ENCODE measurements at regions not wholly inside any gene's neighbourhood (a gene's known extent, or its start where the extent isn't known, plus 50 kb on each side); places are given as distances from the start of the nearest gene placed in this dataset.

- Histone ChIP-seq H3K4me1 (no peaks in the 10 kb centered on the region), H3K4me3 (no peak overlapping the region), H3K36me3 (no peaks in the 10 kb centered on the region), H3K9me3 (no peaks in the 10 kb centered on the region), H3K27me3 (no peaks in the 10 kb centered on the region), H3K27ac (no peak overlapping the region)
- intact Hi-C loops (cut with DNase I), result no loop called here
- TF ChIP-seq CTCF (IDR thresholded peaks at IDR 0.05), result no peak
- ATAC-seq (no peak), DNase-seq (no peak), FAIRE-seq (no peak)
- 49 to 61% methylated on average over 1 of the region's 1 CpG for WGBS, 2 donors
Observed at GRCh38 chrX:28225513-28225912, 244.3 kb upstream of the DCAF8L1 start.

GRCh38 chrX:28223991-28224390 is 242.7 kb upstream of the DCAF8L1 start:
- intact Hi-C loops (cut with DNase I), result no loop called here
- H3K4me1 ChIP-seq, result no peaks in the 10 kb centered on the region
- ATAC-seq (no peak), FAIRE-seq (no peak), DNase-seq (no peak)
- no peaks in the 10 kb centered on the region for H3K27me3 ChIP-seq
- H3K36me3 ChIP-seq, result no peaks in the 10 kb centered on the region
- no peak overlapping the region for H3K4me3 ChIP-seq
- TF ChIP-seq CTCF (IDR thresholded peaks at IDR 0.05), result no peak
- no peak overlapping the region for H3K27ac ChIP-seq
- H3K9me3 ChIP-seq, result no peaks in the 10 kb centered on the region
- 54 to 71% methylated on average over 3 of the region's 3 CpGs for WGBS, 2 donors

- H3K4me1 ChIP-seq, result no peaks in the 10 kb centered on the region
- DNase-seq (no peak), ATAC-seq (no peak), FAIRE-seq (no peak)
- H3K36me3 ChIP-seq, result no peaks in the 10 kb centered on the region
- TF ChIP-seq CTCF (IDR thresholded peaks at IDR 0.05), result no peak
- no peak overlapping the region for H3K27ac ChIP-seq
- 65 to 68% methylated on average over 5 of the region's 5 CpGs for WGBS, 2 donors
- intact Hi-C loops (cut with DNase I), result no loop called here
- no peaks in the 10 kb centered on the region for H3K9me3 ChIP-seq
- H3K27me3 ChIP-seq, result no peaks in the 10 kb centered on the region
- no peak overlapping the region for H3K4me3 ChIP-seq
Observed at GRCh38 chrX:28223469-28223868, 242.2 kb upstream of the DCAF8L1 start.

GRCh38 chrX:28205905-28206304 is 224.7 kb upstream of the DCAF8L1 start:
- Histone ChIP-seq H3K4me3 (no peak overlapping the region), H3K4me1 (peaks cover 0 to 3% (median 0%) of the 10 kb centered on the region in 3 donors), H3K36me3 (no peaks in the 10 kb centered on the region), H3K27me3 (peaks cover 0 to 17% (median 2%) of the 10 kb centered on the region in 4 donors), H3K27ac (no peak overlapping the region), H3K9me3 (no peaks in the 10 kb centered on the region)
- DNase-seq (peak in 1 of 6 donors; percentile 2), FAIRE-seq (no peak), ATAC-seq (peak in 3 of 4 donors; percentile 28 to 70 (median 57))
- WGBS, 2 donors, result 51 to 54% methylated on average over 2 of the region's 2 CpGs
- no peak for TF ChIP-seq CTCF (IDR thresholded peaks at IDR 0.05)
- intact Hi-C loops (cut with DNase I), result no loop called here

- no peak for FAIRE-seq
- Histone ChIP-seq H3K27ac (no peak overlapping the region), H3K9me3 (no peaks in the 10 kb centered on the region), H3K36me3 (no peaks in the 10 kb centered on the region), H3K4me3 (no peak overlapping the region), H3K27me3 (peaks cover 0 to 17% (median 2%) of the 10 kb centered on the region in 4 donors), H3K4me1 (peaks cover 0 to 3% (median 0%) of the 10 kb centered on the region in 3 donors)
- ATAC-seq, result no peak
- TF ChIP-seq CTCF (IDR thresholded peaks at IDR 0.05), result no peak
- DNase-seq, result no peak
- intact Hi-C loops (cut with DNase I), result no loop called here
Observed at GRCh38 chrX:28205126-28205525, 223.9 kb upstream of the DCAF8L1 start.
